SKM-1 (cell line): ENCODE measurements at regions not wholly inside any gene's neighbourhood (a gene's known extent, or its start where the extent isn't known, plus 50 kb on each side); places are given as distances from the start of the nearest gene placed in this dataset.

ENCODE experiments used
- DNase-seq: peaks from one replicate; lab custom pipeline; 2025; ENCODE audit not compliant: unreplicated experiment; lab: John Stamatoyannopoulos, UW

GRCh38 chr2:189267925-189268579 is 88.5 kb upstream of the COL5A2 start:
- DNase-seq = no peak

GRCh38 chr2:189268763-189269162 is 89.2 kb upstream of the COL5A2 start:
- no peak for DNase-seq

- no peak for DNase-seq
Measured at GRCh38 chr2:189273734-189274133, 94.2 kb upstream of the COL5A2 start.

- DNase-seq = no peak
Measured at GRCh38 chr2:189274361-189274760, 94.8 kb upstream of the COL5A2 start.

DNA sequence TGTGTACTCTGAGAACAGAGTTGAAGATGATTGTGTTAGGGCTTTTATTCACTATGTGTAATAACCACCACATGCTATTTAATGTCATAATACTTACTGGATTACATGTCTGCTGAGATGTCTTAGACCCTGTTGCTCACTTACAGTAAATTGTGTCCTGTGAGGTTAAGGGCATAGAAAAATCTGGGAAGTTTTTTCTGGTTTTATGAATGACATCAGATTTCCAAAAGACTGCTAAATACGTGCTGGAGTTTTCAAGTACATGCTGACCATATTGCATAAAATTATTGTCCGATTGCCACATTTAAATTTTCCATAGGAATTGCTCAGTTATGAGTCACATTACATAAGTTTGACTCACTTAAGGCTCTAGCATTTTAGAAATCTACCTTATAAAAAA is 96.7 kb upstream of the COL5A2 start:
- no peak for DNase-seq

DNA sequence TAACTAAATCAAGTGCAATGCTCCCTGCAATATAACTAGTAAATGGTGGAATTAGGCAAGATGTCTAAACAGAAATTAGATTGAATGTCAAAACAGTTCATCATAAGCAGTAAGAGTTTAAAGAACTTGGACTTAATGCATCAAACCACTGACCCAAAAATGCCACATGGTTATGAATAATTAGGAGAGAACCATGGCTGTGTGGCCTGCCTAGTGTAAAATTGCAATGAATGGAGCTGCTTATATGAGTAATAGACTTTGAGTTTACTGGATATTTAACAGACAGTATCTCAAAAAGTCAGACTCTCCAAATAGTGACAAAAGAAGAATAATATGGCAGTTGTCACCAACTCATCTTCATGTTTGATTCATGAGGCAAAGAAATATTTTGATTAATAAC is 101.6 kb upstream of the COL5A2 start:
- DNase-seq = no peak

GRCh38 chr2:189285349-189285748 is 105.8 kb upstream of the COL5A2 start:
- no peak for DNase-seq

- DNase-seq = no peak
Measured at GRCh38 chr2:189285962-189286645, 106.5 kb upstream of the COL5A2 start.

DNA sequence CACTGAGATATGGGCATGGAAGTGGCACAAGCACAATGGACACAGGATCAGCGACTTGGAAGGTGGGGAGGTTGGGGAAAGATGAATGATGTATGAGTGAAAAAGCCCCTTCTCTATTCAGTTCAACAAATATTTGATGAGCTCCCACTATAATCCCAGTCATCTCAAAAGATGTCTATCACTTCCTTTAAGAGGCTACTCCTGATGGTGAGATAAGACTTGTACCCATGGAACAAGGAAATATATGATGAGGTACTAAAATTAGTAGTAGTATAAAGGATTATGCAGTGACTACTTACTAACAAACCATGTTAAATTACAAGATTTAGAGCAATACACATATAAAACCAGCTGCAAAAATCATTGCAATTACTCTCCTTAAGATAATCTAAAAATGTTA is 107.8 kb upstream of the COL5A2 start:
- no peak for DNase-seq

DNA sequence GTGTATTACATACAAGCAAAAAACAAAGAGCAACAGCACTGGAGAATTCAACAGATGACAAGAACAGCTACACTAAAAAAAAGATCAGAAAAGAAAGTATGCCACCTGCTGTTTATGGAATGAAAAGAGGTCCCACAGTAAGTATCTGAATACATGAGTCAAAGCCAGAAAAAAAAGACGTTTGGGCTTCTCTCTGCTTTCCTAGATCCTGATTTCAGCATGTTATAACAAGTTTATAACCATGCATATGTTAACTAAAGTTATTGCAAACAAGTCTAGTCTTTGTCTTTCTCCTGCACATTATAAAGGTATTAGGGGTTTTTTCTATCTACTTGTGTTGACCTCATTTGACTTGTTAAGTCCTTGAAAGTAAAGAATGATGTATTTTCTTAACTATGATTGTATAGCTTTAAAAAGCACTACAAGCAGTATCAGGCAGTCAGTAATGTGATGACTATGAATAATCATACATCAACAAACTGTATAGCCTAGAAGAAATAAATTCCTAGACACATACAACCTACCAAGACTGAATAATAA is 108.5 kb upstream of the COL5A2 start:
- DNase-seq = peak; percentile 8

DNA sequence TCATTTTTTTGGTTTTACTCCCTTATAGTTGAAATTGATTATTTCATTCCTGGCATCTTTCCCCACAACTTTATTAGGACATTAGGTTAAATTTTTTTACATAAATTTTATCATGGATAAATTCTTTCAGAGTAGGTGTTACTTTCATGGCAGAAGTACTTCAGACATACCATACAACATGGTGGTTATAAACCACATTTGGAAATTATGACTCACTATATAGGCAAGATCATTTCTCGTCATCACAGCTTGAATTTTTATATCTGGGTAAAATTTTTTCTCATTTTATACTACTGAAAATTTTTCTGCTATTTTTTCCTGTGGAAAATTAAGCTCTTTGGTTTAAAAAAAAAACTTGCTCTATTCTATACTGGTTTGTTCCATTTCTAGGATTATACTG is 111.9 kb upstream of the COL5A2 start:
- DNase-seq = no peak

- DNase-seq = no peak
Measured at GRCh38 chr2:189293164-189293563, 113.6 kb upstream of the COL5A2 start.

DNA sequence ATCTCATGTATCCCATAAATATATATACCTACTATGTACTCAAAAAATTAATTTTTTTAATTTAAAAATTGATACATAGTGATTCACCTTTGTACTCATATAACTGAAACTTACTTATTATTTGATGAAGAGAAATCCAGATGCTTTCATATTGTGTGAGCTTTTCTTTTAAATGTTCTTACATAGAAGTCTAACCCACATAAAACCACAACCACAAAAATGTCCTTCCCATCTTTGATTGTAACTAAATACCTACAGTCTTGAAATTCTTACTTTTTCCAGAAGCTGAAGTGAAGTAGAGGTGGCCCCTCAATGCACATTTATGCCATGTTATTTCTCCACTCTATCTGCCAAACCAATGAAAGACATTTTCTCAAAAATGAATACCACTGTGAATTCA is 117.9 kb upstream of the COL5A2 start:
- no peak for DNase-seq

DNA sequence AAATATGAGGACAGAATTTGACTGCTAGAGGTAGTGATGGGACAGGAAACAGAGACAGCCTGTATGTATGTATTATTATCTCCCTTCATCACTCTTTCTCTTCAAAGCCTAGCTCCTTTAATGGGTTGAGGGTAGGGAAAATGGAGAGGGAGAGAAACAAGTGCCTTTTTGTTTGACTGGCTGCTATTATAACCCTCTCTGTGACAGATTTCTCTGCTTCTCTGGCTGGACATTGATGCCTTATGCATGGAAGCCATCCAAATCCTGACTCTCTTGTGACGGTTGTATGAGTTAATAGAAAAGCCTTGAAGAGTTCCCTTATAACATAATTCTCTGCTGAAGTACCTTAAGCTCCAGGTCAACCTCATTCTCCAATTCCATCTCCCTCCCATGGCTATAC is 118.5 kb upstream of the COL5A2 start:
- no peak for DNase-seq

DNA sequence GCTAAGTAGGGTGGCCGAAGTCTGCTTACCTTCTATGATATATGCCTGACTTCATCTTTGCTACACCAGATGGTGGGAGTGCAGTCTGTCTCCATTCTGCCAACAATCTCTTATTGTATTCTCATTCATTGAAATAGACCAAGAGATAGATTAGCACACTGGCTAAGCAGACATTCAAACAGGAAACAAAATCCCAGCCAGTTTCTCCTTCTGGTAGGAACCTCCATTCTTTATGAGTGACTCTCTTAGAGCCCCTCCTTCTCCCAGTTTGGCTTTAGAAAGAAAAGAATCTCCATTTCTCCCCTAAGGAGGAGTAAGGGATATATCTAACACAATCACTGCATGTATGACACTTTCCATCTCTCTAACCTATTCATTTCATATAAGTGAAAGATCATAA is 118.9 kb upstream of the COL5A2 start:
- no peak for DNase-seq

DNA sequence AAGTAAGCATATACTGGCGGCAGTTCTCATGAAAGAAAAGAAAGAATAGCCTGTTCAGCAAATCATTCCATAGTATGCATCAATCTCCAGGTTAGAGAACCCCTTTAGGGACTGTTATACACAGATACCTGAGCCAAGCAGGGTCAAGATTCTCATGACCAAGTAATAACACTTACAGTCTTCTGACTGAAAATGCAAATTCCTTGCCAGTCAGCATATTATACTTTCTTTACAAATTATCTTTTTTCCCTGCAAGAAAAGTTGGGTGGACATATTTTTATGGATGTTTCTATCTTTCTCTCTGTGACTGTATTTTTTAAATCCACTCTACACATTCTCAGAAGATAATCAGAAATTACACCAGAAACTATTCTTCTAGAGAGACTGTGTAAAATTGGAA is 120.4 kb upstream of the COL5A2 start:
- no peak for DNase-seq

- DNase-seq = no peak
Measured at GRCh38 chr2:189300916-189301315, 121.4 kb upstream of the COL5A2 start.

DNA sequence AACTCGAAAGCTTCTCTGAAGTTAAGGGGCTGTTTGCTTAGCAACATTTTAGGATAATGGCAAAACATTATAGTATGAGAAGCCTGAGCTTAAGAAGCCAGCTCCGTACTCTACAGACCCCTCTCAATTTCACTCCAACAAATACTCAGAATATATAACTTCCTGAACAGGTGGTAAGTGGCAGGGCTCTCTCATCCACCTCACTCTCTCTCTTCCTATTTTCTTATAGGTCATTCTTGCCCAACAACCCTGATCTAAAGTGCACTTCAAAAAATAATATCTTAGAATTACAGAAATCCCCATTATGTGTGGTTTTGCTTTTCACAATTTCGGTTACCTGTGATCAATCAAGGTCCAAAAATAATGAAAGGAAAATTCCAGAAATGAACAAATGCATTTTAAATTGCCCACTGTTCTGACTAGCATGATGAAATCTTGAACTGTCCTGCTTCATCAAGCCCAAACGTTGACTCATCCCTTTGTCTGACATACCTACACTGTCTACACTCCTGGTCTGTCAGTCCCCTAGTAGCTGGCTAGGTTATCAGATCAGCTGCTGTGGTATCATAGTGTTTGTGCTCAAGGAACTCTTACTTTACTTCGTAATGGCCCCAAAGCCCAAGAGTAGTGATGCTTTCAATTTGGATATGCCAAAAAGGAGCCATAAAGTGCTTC is 122.8 kb upstream of the COL5A2 start:
- DNase-seq = no peak

- DNase-seq = no peak
Measured at GRCh38 chr2:189304360-189304759, 124.8 kb upstream of the COL5A2 start.

DNA sequence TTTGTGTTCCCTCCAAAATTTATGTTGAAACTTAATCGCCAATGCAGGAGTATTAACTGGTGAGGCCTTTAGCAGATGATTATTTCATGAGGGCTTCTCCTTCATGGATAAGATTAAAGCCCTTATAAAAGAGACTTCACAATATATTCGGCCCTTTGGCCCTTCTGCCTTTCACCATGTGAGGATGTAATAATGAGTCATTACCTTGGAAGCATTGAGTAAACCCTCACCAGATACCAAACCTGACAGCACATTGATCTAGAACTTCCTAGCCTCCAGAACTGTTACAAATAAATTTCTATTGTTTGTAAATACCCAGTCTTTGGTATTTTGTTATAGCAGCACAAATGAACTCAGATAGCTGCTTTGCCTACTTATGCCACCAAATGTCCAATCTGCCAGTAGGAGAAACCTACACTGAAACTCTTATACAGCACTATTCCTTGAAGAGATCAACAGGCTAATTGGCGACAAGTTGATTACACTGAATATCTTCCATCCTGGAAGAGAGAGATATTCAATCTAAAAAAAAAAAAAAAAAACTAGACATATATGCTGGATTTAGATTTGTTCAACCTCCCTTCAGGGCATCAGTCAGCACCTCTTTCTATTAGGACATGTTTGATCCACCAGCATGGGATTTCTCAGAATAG is 125.9 kb upstream of the COL5A2 start:
- no peak for DNase-seq

DNA sequence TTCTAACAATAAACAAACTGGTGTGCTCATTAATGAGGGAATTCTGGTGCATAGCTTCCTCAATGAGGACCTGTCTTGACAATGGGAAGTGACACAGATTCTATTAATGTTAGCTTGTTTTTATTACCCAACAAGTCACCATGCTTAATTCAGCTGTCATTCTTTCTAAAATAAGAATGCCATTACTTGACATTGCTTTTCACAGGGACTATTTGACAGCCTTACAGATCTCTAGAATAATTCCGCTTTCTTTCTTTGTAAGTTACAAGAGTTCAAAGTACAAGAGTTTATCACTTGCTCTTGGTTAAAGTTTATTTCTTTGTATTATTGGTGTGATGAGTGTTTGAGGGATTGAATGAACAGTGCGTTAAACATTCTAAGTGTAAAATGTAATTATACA is 127.0 kb upstream of the COL5A2 start:
- no peak for DNase-seq
